Left ventricle myocardium inferior (tissue), 1 donor: ENCODE measurements at regions not wholly inside any gene's neighbourhood (a gene's known extent, or its start where the extent isn't known, plus 50 kb on each side); places are given as distances from the start of the nearest gene placed in this dataset.
A peak's percentile ranks its signal among the peaks of the same experiment; 100 is the strongest.
"Not testable (repeated sequence)": the region's sequence is repeated elsewhere in the genome, so short reads cannot be mapped to it uniquely, and the experiment has no call there.

Experiments
- DNase-seq: peaks from one replicate; pipeline ENCODE4 v3.0.0-alpha.2; 2020
- H3K27ac ChIP-seq: fragments of 200-600 bp; replicated peaks from 2 replicates; pipeline ENCODE4 v1.8.0; 2021
- H3K27me3 ChIP-seq: fragments of 200-600 bp; 2 replicates; pipeline ENCODE4 v1.8.0; 2021; ENCODE audit warnings: low read depth
- H3K36me3 ChIP-seq: fragments of 200-600 bp; 2 replicates; pipeline ENCODE4 v1.8.0; 2021
- H3K4me1 ChIP-seq: fragments of 200-600 bp; 2 replicates; pipeline ENCODE4 v1.8.0; 2021
- H3K4me3 ChIP-seq: fragments of 200-600 bp; 2 replicates; pipeline ENCODE4 v1.8.0; 2021; ENCODE audit warnings: mild to moderate bottlenecking, moderate library complexity
- H3K9me3 ChIP-seq: fragments of 200-600 bp; replicated peaks from 2 replicates; pipeline ENCODE4 v1.8.0; 2021
- intact Hi-C: fragments of 100-400 bp; cut with micrococcal nuclease; formaldehyde crosslinking; loops from one replicate; pipeline ENCODE4 v1.11.0; 2022
- donor health status: DM: no; HTN: yes; CAD: no; lungs with severe emphysema.

DNA sequence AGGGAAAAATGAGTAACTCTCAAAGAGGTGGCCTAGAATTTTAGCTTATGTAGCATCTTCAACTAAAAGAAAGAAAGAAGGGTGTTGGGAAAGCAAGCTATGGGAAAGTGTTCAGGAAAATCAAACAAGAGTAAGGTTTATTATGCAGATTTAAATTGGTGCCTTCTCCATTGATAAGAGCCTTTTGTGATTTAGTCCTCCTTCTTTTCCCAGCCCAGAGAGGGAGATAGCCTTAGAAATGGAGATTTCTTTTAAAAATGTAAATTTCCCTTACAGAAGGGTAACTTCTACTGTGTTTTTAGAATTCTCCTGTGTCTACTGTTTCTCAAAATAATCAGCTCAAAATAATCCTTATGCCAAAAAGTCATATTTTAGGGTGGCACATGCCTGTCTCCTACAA, 104.5 kb downstream of the FAM72B start:
- H3K9me3 ChIP-seq, H3K27ac ChIP-seq, intact Hi-C loops, H3K27me3 ChIP-seq, H3K4me1 ChIP-seq, H3K36me3 ChIP-seq, H3K4me3 ChIP-seq, DNase-seq: not testable (repeated sequence)

DNA sequence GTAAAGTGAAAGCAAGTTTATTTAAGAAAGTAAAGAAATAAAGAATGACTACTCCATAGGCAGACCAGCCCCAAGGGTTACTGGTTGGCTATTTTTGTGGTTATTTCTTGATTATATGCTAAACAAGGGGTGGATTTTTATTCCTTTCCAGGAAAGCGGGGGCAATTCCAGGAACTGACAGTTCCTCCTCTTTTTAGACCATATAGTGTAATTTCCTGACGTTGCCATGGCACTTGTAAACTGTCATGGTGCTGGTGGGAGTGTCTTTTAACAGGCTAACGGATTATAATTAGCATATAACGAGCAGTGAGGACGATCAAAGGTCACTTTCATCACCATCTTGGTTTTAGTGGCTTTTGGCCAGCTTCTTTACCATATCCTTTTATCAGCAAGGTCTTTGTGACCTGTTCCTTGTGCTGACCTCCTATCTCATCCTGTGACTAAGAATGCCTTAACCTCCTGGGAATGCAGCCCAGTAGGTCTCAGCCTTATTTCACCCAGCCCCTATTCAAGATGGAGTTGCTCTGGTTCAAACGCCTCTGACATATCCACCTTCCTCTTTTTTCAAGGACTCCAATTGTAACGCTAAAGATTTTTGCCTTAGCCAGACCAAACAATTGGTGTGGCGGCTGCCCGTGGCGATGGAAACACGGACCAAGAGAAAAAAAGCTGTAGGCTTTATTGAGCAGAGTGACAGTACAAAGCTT, 103.8 kb downstream of the FAM72B start:
- H3K27ac ChIP-seq, DNase-seq, H3K36me3 ChIP-seq, H3K27me3 ChIP-seq, intact Hi-C loops, H3K4me3 ChIP-seq, H3K9me3 ChIP-seq, H3K4me1 ChIP-seq: not testable (repeated sequence)

DNA sequence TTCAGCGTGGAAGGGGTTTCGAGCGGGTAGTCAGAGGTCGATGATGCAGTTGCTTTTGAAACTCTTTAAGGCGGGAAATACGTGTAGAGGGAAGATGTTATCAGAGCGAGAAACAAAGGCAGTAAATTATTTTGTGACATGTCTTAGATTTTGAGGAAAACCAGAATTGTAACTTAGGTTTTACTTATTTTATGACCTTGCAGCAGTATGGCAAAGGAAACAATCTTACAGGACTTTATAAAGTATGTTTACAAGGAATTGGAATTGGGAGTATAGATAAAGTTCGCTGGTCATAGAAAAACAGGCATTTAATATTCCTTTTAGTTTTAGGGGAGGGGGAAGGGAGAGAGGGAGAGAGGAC, 103.3 kb downstream of the FAM72B start:
- H3K27me3 ChIP-seq, H3K9me3 ChIP-seq, H3K4me1 ChIP-seq, H3K4me3 ChIP-seq, H3K36me3 ChIP-seq, intact Hi-C loops, H3K27ac ChIP-seq, DNase-seq: not testable (repeated sequence)

DNA sequence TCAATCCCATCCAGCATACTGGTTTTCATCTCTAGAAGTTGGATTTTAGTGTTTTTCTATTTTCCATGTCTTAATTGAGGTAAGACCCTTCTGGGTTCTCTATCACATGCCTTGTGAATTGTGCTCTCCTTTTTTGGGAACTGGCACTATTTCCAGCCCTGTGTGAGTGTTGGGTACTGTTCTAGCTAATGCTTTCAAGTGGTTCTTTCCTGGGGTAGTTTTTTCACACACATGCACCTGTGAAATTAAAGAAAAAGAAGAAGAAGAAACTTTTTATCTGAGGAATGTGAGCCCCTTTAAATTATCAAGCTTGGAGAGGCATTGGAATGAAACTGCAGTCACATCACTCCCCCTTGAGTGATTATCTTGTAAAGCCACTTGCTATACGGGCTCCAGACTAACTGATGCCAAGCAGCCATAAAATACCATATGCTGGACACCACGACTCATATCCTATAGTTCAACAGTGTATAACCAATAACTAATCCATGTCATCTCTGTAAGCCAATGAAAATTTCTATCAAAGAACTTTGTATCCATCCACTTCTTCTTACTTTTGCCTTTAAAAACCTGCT, 102.4 kb downstream of the FAM72B start:
- H3K27me3 ChIP-seq, H3K4me1 ChIP-seq, intact Hi-C loops, H3K9me3 ChIP-seq, H3K36me3 ChIP-seq, H3K27ac ChIP-seq, H3K4me3 ChIP-seq, DNase-seq: not testable (repeated sequence)

DNA sequence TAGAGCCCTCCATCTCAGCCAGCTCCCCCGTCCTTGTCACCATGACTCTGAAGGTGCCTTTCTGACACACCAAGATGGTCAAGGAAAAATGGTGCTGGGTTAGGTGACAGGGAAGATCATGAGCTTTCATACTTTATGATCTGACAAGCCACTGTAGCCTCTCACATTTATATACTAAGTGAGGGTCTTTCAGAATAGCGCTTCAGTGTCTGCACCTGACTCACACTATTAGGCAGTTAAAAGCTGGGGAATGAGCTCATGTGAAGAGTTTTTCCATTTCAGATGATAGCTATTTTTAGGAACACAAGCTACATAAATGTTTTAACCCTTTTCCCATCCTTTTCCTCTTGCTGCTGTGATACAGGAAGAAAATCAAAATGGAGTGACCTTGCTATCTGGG, 101.1 kb downstream of the FAM72B start:
- H3K36me3 ChIP-seq, DNase-seq, intact Hi-C loops, H3K27me3 ChIP-seq, H3K4me1 ChIP-seq, H3K4me3 ChIP-seq, H3K27ac ChIP-seq, H3K9me3 ChIP-seq: not testable (repeated sequence)

DNA sequence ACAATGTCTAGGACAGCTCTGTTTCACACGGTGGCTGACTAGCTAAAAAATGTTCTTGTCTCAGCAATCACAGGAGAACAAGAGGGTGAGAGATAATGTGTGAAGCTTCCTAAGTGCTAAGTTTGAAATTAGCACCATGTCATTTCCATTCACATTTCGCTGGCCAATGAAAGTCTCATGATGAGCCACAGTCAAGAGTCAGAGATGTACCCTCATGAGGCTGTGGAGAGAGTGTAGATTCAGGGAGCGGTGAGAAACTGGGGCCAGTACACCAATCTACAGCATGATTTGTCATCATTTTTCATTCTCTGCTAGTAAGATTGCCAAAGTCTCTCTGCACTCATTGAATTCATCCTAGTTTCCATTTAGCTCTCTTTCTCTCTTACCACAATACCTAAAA, 97.9 kb downstream of the FAM72B start:
- H3K4me1 ChIP-seq, intact Hi-C loops, DNase-seq, H3K4me3 ChIP-seq, H3K36me3 ChIP-seq, H3K9me3 ChIP-seq, H3K27ac ChIP-seq, H3K27me3 ChIP-seq: not testable (repeated sequence)

DNA sequence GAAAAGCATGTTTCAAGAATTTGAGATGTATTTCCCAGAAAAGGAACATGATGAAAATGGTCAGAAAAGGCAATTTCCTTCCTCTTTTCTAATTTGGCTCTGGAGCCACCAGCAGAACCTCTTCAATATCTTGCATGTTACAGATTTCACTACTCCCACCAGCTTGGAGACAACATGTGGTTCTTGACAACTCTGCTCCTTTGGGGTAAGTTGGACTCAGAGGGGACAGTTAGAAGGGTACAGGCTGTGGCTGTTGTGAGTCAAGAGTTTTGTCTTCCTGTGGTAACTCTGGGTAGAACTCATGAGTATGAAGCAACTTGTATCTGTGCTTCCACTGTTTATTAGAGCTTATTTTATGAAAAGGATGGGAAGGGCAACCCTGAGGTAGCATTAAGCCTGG, 96.9 kb downstream of the FAM72B start:
- H3K9me3 ChIP-seq, H3K4me1 ChIP-seq, H3K36me3 ChIP-seq, H3K4me3 ChIP-seq, H3K27me3 ChIP-seq, H3K27ac ChIP-seq, intact Hi-C loops, DNase-seq: not testable (repeated sequence)

DNA sequence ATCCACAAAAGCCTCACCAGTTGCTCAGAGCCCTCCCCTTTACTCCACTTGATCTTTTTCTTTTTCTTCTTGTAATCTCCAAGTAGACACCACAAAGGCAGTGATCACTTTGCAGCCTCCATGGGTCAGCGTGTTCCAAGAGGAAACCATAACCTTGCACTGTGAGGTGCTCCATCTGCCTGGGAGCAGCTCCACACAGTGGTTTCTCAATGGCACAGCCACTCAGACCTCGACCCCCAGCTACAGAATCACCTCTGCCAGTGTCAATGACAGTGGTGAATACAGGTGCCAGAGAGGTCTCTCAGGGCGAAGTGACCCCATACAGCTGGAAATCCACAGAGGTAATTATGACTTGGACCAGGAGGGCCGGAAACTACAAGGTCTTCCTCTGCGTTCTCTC, 95.6 kb downstream of the FAM72B start:
- intact Hi-C loops, H3K4me3 ChIP-seq, DNase-seq, H3K27ac ChIP-seq, H3K4me1 ChIP-seq, H3K36me3 ChIP-seq, H3K9me3 ChIP-seq, H3K27me3 ChIP-seq: not testable (repeated sequence)

DNA sequence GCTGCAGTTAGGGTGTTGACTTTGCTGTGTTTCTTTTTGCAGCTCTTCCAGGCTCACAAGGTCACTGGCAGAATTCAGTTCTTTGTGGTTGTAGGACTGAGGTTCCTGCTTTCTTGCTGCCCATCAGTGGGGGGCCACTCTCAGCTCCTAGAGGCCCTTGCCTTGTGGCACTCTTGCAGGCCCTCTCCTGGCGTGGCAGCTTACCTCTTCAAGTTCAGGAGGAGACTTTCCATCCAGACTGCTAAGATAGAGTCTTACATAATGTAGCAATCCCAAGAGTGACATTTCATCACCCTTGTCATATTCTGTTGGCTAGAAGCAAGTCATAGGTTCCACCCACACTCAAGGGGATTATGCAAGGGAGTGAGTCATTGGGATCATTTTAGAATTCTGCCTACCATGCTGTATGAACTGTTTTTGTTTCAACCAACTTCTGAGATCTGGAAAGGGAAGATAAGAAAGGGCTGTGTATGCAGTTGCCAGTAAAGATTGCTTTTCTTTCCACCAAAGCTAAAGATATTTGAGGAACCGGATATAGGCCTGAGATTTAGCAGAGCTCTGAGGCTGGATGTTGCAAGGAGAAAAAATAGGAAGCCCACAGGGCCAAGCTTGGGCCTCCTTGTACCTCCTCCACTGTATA, 91.7 kb downstream of the FAM72B start:
- DNase-seq: peak; percentile 14
- intact Hi-C loops, H3K27ac ChIP-seq, H3K36me3 ChIP-seq, H3K27me3 ChIP-seq, H3K4me1 ChIP-seq, H3K4me3 ChIP-seq, H3K9me3 ChIP-seq: not testable (repeated sequence)

DNA sequence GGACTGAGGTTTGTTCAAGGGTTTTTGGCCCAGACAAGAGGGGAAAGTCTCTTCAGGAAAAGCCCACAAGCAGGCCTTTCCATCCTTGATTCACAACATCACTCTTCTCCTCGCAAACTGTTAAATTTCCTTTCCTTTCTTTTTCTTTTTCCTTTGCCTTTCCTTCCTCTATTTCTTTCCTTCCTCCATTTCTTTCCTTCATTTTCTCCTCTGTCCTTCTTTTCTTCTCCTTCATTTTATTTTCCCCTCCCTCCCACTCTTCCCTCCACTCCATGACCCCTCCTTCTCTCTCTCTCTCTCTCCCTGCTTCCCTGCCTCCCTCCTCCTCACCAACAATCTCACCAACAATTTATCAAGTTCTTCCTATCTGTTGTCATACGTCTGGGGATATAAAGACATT, 89.1 kb downstream of the FAM72B start:
- H3K27me3 ChIP-seq, H3K4me3 ChIP-seq, H3K27ac ChIP-seq, intact Hi-C loops, H3K36me3 ChIP-seq, H3K9me3 ChIP-seq, H3K4me1 ChIP-seq, DNase-seq: not testable (repeated sequence)
